Mucosa of descending colon (tissue), 3 donors: ENCODE measurements at regions not wholly inside any gene's neighbourhood (a gene's known extent, or its start where the extent isn't known, plus 50 kb on each side); places are given as distances from the start of the nearest gene placed in this dataset.

Source experiments
- ATAC-seq: fragments of 200-7000 bp; cut with Tn5 transposase; one replicate; pipeline ENCODE4 v1.9.1; 2020; ENCODE audit warnings: mild to moderate bottlenecking, moderate library complexity
- DNase-seq, 3 donors: peaks; one replicate each; pipeline ENCODE4 v3.0.0-alpha.2; 2020
- H3K36me3 ChIP-seq: fragments of 200-600 bp; one replicate; pipeline ENCODE4 v1.8.0; 2021; ENCODE audit warnings: low read depth, mild to moderate bottlenecking
- H3K4me1 ChIP-seq: fragments of 200-600 bp; one replicate; pipeline ENCODE4 v1.8.0; 2021; ENCODE audit warnings: low read depth, mild to moderate bottlenecking
- H3K4me3 ChIP-seq: fragments of 200-600 bp; one replicate; pipeline ENCODE4 v1.8.0; 2021; ENCODE audit warnings: mild to moderate bottlenecking
- H3K9me3 ChIP-seq: fragments of 200-600 bp; one replicate; pipeline ENCODE4 v1.8.0; 2021; ENCODE audit warnings: mild to moderate bottlenecking
- intact Hi-C, 2 donors: fragments of 100-400 bp; cut with DNase I in 1 of 2; cut with micrococcal nuclease in 1 of 2; formaldehyde crosslinking; loops; one replicate each; pipeline versions ENCODE4 v1.11.0 to v1.11.1; 2022; cut with DNase I, micrococcal nuclease
- TF ChIP-seq, protein P1 (sequence below): fragments of 200-600 bp; IDR thresholded peaks from one replicate; pipeline ENCODE4 v1.8.0; 2022; ENCODE audit warnings: antibody characterized with exemption, mild to moderate bottlenecking
- donor health status: DM: no; HTN: no; CAD: no; lungs with moderate emphysema.
- donor health status: DM: no; HTN: no; CAD: no.
- donor health status: DM: no; HTN: yes; CAD: no.

DNA sequence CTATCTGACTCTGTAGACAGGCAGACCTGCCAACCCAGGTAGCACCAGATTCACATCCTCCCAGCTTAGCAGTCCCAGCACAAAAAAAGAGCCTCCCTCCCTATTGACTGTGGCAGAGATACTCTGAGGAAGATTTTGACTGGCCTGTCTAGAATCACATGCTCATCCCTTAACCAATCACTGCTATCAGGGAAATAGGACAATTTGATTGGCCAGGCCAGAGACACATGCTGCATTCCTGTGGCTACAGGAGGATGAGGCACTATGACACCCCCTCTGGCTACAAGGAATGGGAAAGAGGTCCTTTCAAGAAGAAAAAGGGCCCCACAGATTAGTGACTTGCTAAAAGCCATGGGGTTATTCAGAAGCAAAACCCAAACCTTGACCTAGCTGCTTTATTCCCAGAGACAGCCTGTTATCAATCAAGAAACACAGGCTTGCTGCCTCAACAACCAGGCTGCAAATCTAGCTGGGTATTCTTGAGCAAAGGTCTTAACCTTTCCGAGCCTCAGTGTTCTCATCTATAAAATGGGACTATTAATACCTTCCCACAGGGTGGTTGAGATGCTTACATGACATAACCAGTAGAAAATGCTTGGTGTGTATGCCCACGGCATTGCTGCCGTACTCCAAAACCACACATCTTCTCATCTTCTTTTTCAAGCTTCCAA is 147.6 kb downstream of the BCOR start:
- ATAC-seq: no peak
- Histone ChIP-seq H3K4me3 (no peak overlapping the region), H3K4me1 (peaks cover 4% of the 10 kb centered on the region), H3K9me3 (no peaks in the 10 kb centered on the region), H3K36me3 (no peaks in the 10 kb centered on the region)
- DNase-seq: no peak
- intact Hi-C loops: no loop called here
- TF ChIP-seq, protein P1, sequence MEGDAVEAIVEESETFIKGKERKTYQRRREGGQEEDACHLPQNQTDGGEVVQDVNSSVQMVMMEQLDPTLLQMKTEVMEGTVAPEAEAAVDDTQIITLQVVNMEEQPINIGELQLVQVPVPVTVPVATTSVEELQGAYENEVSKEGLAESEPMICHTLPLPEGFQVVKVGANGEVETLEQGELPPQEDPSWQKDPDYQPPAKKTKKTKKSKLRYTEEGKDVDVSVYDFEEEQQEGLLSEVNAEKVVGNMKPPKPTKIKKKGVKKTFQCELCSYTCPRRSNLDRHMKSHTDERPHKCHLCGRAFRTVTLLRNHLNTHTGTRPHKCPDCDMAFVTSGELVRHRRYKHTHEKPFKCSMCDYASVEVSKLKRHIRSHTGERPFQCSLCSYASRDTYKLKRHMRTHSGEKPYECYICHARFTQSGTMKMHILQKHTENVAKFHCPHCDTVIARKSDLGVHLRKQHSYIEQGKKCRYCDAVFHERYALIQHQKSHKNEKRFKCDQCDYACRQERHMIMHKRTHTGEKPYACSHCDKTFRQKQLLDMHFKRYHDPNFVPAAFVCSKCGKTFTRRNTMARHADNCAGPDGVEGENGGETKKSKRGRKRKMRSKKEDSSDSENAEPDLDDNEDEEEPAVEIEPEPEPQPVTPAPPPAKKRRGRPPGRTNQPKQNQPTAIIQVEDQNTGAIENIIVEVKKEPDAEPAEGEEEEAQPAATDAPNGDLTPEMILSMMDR: no peak

DNA sequence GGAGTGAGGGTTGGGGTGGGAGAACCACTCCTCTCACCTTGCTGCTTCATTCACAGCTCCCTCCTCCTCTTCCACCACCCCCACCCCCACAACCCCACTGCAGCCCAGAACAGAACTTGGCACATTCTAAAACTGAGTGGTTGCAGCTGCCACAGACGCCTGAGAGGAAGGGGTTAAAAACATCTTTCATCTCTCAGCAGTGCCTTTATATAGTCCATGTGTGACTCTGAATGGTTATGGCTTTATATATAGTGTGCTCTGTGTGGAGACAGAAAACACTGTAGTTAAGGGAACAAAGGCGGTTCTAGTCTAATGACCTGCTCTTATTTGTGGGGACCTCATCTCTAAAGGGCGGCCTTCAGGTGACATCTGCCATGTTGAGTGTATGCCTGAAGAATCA is 144.8 kb downstream of the BCOR start:
- intact Hi-C loops: no loop called here
- Histone ChIP-seq H3K9me3 (no peaks in the 10 kb centered on the region), H3K36me3 (no peaks in the 10 kb centered on the region), H3K4me3 (no peak overlapping the region), H3K4me1 (peaks cover 8% of the 10 kb centered on the region)
- DNase-seq (no peak), ATAC-seq (peak; percentile 56)
- TF ChIP-seq, protein P1: no peak

DNA sequence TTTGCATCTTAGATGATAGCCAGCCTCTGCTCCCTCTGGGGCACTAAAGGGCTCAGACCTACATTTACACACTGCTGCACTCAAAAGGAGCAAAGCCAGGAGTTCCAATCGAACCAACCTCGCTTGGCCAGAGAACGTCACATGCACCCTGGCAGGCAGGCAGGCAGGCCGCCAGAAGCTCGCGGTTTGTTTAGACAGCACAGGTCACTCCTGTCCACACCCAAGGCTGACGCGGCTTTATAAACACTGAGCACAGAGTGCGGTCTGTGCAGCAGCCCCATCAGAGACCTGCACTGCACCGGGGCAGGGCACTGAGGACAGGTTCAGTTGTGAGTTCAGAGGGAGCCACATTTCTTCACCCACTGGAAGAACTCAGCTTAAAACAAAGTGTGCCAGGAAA is 143.9 kb downstream of the BCOR start:
- intact Hi-C loops: no loop called here
- Histone ChIP-seq H3K4me1 (peaks cover 8% of the 10 kb centered on the region), H3K4me3 (no peak overlapping the region), H3K36me3 (no peaks in the 10 kb centered on the region), H3K9me3 (no peaks in the 10 kb centered on the region)
- peak; percentile 86 to 93 (median 88) for DNase-seq
- peak; percentile 95 for ATAC-seq
- TF ChIP-seq, protein P1: no peak

DNA sequence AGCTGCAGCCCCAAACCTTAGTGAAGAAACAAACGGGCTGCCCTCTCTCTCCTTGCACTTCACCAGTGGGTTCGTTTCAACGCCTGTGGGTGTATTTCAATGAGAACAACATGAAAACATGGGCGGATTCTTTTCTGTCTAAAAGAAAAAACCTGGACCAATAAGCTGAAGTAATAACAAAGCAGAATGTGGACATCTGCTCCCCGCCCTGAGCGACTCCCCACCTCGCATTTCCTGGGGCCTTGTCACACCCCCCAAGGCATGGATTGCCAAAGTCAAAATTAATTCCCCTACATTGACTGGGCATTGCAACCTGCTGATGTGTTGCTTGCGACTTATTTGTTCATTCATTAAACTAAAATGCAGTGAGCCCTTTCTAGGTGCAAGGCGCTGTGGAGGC is 142.9 kb downstream of the BCOR start:
- ATAC-seq (no peak), DNase-seq (no peak)
- Histone ChIP-seq H3K4me1 (peaks cover 8% of the 10 kb centered on the region), H3K36me3 (no peaks in the 10 kb centered on the region), H3K9me3 (no peaks in the 10 kb centered on the region), H3K4me3 (no peak overlapping the region)
- intact Hi-C loops: no loop called here
- TF ChIP-seq, protein P1: no peak

DNA sequence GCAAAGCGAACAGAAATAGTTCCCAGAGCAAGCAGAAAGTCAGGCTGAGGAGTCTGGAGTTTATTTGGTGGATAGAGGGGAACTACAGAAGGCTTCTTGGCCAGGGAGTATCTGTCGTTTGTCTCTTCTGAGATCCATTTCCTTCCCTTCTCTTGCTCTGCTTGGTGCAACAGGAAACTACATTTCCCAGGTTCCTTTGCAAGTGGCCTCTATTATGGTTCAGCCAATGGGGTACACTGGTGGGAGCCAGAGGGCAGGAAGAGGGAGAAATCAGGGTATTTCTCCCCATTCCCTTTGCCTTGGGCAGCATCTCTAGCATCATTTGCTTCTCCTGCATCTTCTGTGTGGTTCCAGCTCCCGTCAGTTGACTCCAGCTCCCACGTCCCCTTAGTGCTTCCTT is 142.1 kb downstream of the BCOR start:
- TF ChIP-seq, protein P1: no peak
- no peaks in the 10 kb centered on the region for H3K36me3 ChIP-seq
- intact Hi-C loops: no loop called here
- ATAC-seq (no peak), DNase-seq (no peak)
- H3K4me3 ChIP-seq: no peak overlapping the region
- peaks cover 8% of the 10 kb centered on the region for H3K4me1 ChIP-seq
- no peaks in the 10 kb centered on the region for H3K9me3 ChIP-seq
